ENCODE measurements at regions not wholly inside any gene's neighbourhood (a gene's known extent, or its start where the extent isn't known, plus 50 kb on each side); places are given as distances from the start of the nearest gene placed in this dataset.

DNA sequence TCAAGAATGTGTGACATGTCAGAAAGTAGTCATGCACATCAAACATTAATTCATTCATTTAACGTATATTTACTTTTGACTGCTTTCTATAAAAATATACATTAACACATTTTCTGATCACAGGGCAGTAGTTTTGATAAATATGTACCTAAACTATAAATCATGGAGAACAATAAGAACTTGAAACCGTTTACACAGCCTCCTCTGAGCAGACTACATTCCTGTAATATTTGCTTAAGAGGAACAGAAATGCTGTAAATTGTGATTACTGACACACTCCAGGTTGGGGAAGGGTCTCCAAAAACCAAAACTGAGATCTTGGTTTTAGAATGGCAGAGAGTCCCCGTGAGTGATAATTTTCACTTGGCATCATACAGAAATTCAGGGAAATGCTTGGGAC is 120.7 kb upstream of the PPARGC1A start:
- H3K27ac Mint-ChIP-seq: no peak overlapping the region
- DNase-seq: no peak
- H3K27me3 Mint-ChIP-seq (ENCODE audit: low read depth in 3 of 3): no peaks in the 10 kb centered on the region
- H3K4me1 Mint-ChIP-seq: no peaks in the 10 kb centered on the region
- peaks cover 2 to 18% (median 7%) of the 10 kb centered on the region in 6 donors for H3K9me3 Mint-ChIP-seq
- H3K36me3 Mint-ChIP-seq: no peaks in the 10 kb centered on the region
- H3K4me3 Mint-ChIP-seq: no peak overlapping the region

DNA sequence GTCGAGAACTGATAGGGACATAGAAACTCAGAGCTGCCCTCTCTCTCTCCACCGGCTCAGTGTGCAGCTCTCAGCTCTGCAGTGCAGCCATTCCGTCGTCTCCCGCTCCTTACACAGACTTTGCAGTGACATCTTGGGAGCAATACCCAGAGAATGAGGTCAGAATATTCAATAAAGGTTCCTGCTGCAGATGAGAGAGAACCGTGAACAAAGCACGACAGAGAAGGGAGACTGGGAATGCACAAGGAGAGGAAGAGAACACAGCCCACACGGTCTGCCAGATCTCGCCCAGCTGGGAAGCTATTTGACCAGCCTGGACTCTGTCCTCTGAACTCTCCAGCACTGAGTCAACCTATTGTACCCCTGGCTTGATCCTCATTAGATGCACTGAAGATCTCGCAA is 118.0 kb upstream of the PPARGC1A start:
- Mint-ChIP-seq H3K27me3 (ENCODE audit: low read depth in 3 of 3) (no peaks in the 10 kb centered on the region), H3K4me3 (no peak overlapping the region)

DNA sequence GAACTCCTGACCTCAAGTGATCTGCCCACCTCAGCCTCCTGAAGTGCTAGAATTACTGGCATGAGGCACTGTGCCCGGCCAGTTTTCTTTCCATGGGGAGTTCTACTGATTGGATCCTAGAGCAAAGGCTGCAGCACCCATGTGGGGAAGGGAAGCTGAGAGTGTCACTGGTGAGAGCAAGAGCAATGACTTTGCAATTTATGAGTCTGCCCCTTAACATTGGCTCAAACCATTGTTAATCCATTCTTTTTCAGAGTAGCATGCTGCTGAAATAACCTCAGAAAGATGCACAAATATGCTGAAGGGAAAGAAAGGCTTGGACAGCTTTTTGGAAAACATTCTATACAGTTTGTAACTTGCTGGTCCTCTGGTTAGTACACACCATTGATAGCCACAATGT is 116.4 kb upstream of the PPARGC1A start:
- no peaks in the 10 kb centered on the region for H3K27me3 Mint-ChIP-seq (ENCODE audit: low read depth in 3 of 3)
- H3K9me3 Mint-ChIP-seq: peaks cover 0 to 20% (median 9%) of the 10 kb centered on the region in 6 donors
- H3K4me1 Mint-ChIP-seq: no peaks in the 10 kb centered on the region
- H3K4me3 Mint-ChIP-seq: no peak overlapping the region
- no peak for DNase-seq
- no peaks in the 10 kb centered on the region for H3K36me3 Mint-ChIP-seq
- no peak overlapping the region for H3K27ac Mint-ChIP-seq

More for the DNA sequence above, 118.0 kb upstream of the PPARGC1A start:
- DNase-seq: no peak
- no peak overlapping the region for H3K27ac Mint-ChIP-seq
- peaks cover 2 to 20% (median 8%) of the 10 kb centered on the region in 6 donors for H3K9me3 Mint-ChIP-seq
- no peaks in the 10 kb centered on the region for H3K36me3 Mint-ChIP-seq
- H3K4me1 Mint-ChIP-seq: no peaks in the 10 kb centered on the region

DNA sequence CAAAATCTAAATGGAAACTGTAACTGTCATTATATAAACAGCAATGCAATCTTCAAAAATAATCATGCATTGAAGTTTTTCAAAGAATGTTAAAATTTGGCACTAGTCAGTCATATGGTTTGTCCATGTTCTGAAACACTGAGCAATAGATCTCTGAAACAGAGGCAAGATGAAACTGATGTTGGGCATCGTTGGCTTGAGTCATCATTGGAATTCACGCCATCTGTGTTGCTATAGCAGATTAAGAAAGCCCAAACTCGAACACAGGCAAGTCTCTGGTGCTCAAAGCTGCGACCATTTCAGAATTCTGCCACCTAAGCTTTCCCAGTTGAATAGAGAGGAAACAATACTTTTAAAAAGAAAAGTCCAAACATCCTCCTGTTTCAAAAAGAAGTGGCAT is 114.1 kb upstream of the PPARGC1A start:
- H3K4me3 Mint-ChIP-seq: no peak overlapping the region
- no peak overlapping the region for H3K27ac Mint-ChIP-seq
- DNase-seq: no peak
- peaks cover 0 to 29% (median 9%) of the 10 kb centered on the region in 6 donors for H3K9me3 Mint-ChIP-seq
- no peaks in the 10 kb centered on the region for H3K36me3 Mint-ChIP-seq
- H3K4me1 Mint-ChIP-seq: no peaks in the 10 kb centered on the region
- no peaks in the 10 kb centered on the region for H3K27me3 Mint-ChIP-seq (ENCODE audit: low read depth in 3 of 3)

DNA sequence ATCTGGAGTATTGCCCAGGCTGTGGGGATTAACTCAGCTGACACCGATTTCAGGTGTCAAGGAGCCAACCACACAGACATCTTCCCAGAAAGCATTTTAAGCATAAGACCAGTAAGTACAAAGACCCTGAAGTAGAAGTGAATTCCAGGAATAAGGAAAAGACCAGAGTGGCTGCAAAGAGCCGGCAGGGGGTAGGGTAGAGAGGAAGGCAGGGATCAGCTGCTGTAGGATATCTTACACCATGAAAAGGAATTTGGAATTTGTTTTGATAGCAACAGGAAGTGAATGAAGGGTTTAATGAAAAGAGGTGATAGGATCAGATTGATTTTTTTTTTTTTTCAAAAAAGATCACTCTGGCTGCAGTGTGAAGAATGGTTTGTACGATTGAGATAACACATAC is 113.6 kb upstream of the PPARGC1A start:
- Mint-ChIP-seq H3K36me3 (no peaks in the 10 kb centered on the region), H3K27me3 (ENCODE audit: low read depth in 3 of 3) (no peaks in the 10 kb centered on the region), H3K4me1 (no peaks in the 10 kb centered on the region), H3K27ac (no peak overlapping the region), H3K4me3 (no peak overlapping the region), H3K9me3 (peaks cover 0 to 29% (median 9%) of the 10 kb centered on the region in 6 donors)
- DNase-seq: no peak

DNA sequence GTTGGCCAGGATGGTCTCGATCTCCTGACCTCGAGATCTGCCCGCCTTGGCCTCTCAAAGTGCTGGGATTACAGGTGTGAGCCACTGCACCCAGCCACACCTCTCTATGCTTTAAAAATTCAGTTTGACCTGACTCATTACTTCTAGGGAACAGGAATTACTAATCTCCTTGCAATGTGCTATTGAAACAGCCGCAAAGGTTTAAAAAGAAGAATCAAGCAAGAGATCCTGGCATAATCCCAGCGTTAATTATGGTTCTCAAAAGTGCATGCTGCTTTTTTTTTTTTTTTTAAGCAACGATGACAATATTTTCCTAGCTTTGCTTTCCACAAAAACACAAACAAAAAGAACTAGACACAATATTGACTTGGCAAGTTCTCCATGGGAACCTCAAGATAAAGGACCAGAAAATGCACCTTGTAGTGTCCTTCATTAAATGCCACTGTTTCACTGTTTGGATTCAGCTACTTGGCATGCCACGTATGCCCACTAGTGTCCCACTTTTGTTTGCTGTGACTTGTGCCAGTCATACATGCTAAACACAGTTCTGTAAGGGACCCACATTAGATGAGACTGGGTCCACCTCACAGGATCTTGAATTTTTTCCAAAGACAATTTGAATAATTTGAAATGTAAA is 112.6 kb upstream of the PPARGC1A start:
- Mint-ChIP-seq H3K9me3 (peaks cover 0 to 29% (median 9%) of the 10 kb centered on the region in 6 donors), H3K36me3 (no peaks in the 10 kb centered on the region), H3K27me3 (ENCODE audit: low read depth in 3 of 3) (no peaks in the 10 kb centered on the region), H3K27ac (no peak overlapping the region), H3K4me3 (no peak overlapping the region), H3K4me1 (no peaks in the 10 kb centered on the region)
- DNase-seq: no peak

DNA sequence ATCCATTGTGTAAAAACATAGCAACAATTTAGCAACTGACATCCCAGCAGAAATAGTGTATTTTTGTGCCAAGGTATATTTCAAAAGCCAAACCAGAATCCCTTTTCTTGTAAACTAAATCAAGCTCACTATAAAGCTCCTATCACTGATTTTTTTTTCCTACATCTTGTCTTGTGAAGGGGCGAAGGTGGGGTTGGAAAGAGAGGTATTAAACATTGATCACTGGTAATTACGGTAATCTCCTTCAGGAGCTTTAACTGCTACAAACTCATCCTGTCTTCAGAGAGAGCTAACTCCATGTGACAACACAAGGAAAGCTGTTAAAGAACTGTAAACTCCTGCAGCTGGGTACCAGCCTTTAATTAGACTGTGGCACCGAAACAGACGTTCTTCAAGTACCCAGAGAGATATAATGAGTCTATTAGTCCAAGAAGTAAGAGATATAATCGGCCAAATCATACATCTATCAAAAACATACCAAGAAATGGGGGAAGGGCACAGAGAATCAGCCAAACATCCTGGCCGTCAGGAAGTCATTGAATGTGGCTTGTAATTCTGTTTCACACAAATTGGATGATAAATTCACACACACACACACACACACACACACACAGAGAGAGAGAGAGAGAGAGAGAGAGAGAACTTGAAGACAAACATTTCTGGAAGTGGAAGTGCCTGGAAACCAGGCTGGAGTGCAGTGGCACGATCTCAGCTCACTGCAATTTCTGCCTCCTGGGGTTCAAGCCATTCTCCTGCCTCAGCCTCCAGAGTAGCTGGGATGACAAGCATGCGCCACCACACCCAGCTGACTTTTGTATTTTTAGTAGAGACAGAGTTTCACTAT is 111.9 kb upstream of the PPARGC1A start:
- Mint-ChIP-seq H3K4me3 (no peak overlapping the region), H3K27ac (no peak overlapping the region), H3K9me3 (peaks cover 0 to 24% (median 9%) of the 10 kb centered on the region in 6 donors), H3K27me3 (ENCODE audit: low read depth in 3 of 3) (no peaks in the 10 kb centered on the region), H3K4me1 (no peaks in the 10 kb centered on the region), H3K36me3 (no peaks in the 10 kb centered on the region)
- DNase-seq: no peak

DNA sequence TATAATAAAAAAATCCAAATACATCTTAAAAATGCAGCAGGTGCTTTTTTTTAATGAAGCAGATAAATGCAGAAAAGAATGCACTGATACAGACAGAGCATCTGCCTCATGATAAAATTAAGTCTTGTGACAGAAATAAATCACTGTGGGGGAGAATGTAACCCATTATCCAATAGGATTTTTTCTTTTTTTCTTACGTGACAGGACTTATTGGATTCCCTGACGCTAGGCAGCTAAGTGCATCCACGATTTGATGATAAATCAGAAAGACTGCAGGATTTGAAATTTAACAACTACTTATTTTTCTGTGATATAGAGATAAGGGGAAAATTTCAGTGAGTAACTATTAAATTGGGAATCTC is 110.6 kb upstream of the PPARGC1A start:
- Mint-ChIP-seq H3K27ac (no peak overlapping the region), H3K4me1 (no peaks in the 10 kb centered on the region), H3K9me3 (peaks cover 0 to 20% (median 8%) of the 10 kb centered on the region in 6 donors), H3K36me3 (no peaks in the 10 kb centered on the region), H3K27me3 (ENCODE audit: low read depth in 3 of 3) (no peaks in the 10 kb centered on the region), H3K4me3 (no peak overlapping the region)
- DNase-seq: no peak

DNA sequence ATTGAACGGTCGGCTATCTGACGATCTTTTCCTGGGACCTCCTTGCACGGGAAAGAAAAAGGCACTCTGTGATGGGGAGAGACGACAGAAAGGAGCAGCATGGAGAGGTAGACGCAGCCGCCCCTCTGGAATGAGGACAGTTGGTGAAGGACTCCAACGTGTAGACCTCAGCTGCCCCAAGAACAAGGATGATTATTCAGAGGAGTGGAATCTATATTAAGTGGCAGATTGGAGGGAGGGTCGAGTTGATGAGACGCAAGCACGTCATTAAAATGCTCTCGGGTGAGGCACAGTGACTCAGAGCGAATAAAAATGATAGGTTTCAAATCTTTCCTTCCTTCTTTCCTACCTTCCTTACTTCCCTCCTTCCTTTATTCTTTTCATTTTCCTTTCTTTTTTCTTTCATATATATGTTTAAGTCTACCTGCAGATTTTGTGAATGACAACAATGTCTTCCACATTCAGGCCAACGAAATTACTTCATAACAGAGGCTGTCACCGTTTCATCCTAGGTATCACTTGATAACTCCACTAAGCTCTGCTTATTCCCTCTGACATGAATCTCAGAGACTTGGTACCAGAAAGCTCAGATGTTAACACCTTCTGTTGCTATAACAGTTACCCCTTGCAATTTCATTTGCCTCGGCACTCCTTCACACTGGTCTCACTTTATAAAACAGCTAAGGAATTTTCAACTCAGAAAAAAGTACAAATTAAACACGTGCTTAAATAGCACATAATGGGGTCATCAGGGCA is 110.0 kb upstream of the PPARGC1A start:
- Mint-ChIP-seq H3K4me1 (no peaks in the 10 kb centered on the region), H3K9me3 (peaks cover 0 to 17% (median 8%) of the 10 kb centered on the region in 6 donors), H3K27ac (no peak overlapping the region), H3K27me3 (ENCODE audit: low read depth in 3 of 3) (no peaks in the 10 kb centered on the region), H3K4me3 (no peak overlapping the region), H3K36me3 (no peaks in the 10 kb centered on the region)
- no peak for DNase-seq

DNA sequence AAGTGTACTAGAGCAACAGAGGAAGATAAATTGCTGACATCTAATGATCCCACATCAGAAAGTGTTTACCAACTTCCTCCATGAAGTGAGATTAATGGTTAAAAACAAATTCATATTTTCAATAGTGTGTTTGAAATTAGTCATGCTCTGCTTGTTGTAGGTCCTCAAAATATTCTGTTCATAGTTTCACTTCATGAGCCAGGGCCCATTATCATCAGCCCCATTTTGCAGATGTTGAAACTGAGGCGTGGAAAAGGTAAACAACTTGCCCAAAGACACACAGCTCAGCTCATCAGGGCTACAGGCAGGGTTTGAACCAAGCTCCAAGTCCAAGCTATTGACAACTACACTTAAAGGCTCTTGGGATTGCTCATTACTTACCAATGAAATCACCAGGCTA is 103.5 kb upstream of the PPARGC1A start:
- Mint-ChIP-seq H3K4me1 (no peaks in the 10 kb centered on the region), H3K9me3 (peaks cover 0 to 11% (median 2%) of the 10 kb centered on the region in 6 donors), H3K27me3 (ENCODE audit: low read depth in 3 of 3) (peaks cover 2 to 6% (median 3%) of the 10 kb centered on the region in 3 donors)

DNA sequence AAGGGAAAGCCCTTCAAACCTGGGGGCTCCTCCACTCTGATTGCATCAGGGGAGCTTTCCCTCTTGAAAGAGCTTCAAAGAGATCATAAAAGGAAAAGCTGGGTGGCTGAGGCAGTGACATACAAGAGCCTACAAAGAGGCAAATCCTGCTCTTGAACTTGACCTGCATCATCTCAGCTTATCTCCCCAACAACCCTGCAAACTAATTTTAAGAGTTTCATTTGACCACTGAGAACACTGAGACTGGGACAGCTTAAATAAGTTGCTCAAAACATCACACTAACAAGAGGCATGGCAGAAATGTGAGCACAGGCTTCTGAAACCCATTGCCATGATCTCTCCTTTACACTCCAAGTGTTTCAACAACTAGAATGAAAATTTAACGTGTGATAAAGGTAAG is 101.6 kb upstream of the PPARGC1A start:
- Mint-ChIP-seq H3K9me3 (peaks cover 0 to 11% (median 5%) of the 10 kb centered on the region in 6 donors), H3K27me3 (ENCODE audit: low read depth in 3 of 3) (peaks cover 2 to 6% (median 3%) of the 10 kb centered on the region in 3 donors), H3K27ac (no peak overlapping the region), H3K36me3 (no peaks in the 10 kb centered on the region), H3K4me1 (no peaks in the 10 kb centered on the region), H3K4me3 (no peak overlapping the region)
- DNase-seq: no peak

More for the DNA sequence above, 103.5 kb upstream of the PPARGC1A start:
- Mint-ChIP-seq H3K27ac (no peak overlapping the region), H3K36me3 (no peaks in the 10 kb centered on the region), H3K4me3 (no peak overlapping the region)
- DNase-seq: no peak

DNA sequence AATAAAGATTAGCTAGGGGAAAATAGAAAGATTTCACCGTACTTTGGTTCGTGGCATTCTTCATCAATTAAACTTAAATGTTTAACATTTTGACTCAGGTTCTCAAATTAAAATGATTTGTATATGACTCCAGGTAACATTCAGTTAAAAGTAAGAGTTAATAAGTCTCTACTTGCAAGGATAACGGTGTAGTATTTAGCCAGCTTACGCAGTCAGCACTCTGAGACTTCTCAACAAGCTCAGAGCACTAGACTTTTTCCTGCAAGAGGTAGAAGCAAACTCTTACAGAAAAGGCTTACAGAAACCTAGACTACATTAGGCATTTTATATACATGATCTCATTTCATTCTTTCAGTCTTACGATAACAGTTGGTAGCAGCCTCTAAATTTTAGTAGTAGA is 96.4 kb upstream of the PPARGC1A start:
- H3K4me1 Mint-ChIP-seq: no peaks in the 10 kb centered on the region

DNA sequence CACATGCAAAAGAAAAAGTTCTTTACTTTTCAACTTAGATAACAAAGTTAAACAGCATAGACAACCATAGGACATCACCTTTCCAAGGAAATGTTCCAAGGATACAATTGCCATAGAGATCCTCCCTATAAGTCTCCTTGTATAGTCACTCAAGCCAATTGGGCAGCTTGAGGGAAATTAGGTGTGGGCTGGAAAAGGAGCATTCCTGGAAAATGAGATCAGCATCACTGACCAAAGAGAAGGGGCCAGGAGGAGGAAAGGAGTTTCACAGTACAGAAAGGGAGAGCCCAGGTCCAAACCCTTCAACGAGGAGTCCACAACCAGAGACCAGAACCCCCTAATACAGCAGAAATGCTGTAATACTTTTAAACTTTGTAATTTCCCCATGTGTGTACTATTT is 91.5 kb upstream of the PPARGC1A start:
- H3K27me3 Mint-ChIP-seq (ENCODE audit: low read depth in 3 of 3): peaks cover 0 to 2% (median 1%) of the 10 kb centered on the region in 3 donors
- no peak overlapping the region for H3K4me3 Mint-ChIP-seq
- no peaks in the 10 kb centered on the region for H3K36me3 Mint-ChIP-seq
- DNase-seq: no peak
- H3K27ac Mint-ChIP-seq: no peak overlapping the region
- no peaks in the 10 kb centered on the region for H3K4me1 Mint-ChIP-seq
- H3K9me3 Mint-ChIP-seq: peaks cover 2 to 28% (median 9%) of the 10 kb centered on the region in 6 donors

More for the DNA sequence above, 96.4 kb upstream of the PPARGC1A start:
- Mint-ChIP-seq H3K4me3 (no peak overlapping the region), H3K9me3 (peaks cover 0 to 17% (median 7%) of the 10 kb centered on the region in 6 donors), H3K36me3 (no peaks in the 10 kb centered on the region), H3K27ac (no peak overlapping the region), H3K27me3 (ENCODE audit: low read depth in 3 of 3) (peaks cover 0 to 6% (median 1%) of the 10 kb centered on the region in 3 donors)
- no peak for DNase-seq

DNA sequence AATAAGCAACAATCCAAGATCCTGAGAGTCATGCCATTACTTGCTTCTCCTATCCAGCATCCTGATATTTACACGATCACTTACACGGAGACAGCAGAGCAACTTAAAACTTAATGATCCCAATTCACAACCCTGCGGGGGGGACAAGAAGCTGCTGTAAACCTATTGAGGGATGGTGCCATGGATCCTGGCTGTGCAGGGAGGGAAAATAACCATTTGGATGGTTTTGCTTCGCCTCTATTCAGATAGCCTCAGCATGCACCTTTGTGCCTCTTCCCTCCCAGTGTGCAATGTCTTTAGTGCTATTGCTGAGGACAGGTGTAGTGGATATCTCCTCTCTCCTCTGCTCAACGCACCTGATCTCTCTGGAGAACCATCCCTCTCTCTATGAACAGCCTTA is 89.7 kb upstream of the PPARGC1A start:
- no peak for DNase-seq
- peaks cover 2 to 28% (median 13%) of the 10 kb centered on the region in 6 donors for H3K9me3 Mint-ChIP-seq
- H3K36me3 Mint-ChIP-seq: no peaks in the 10 kb centered on the region
- peaks cover 0 to 1% (median 0%) of the 10 kb centered on the region in 3 donors for H3K27me3 Mint-ChIP-seq (ENCODE audit: low read depth in 3 of 3)
- no peak overlapping the region for H3K27ac Mint-ChIP-seq
- H3K4me1 Mint-ChIP-seq: no peaks in the 10 kb centered on the region
- no peak overlapping the region for H3K4me3 Mint-ChIP-seq
